Choroid plexus epithelial cell (primary cell): ENCODE measurements at regions not wholly inside any gene's neighbourhood (a gene's known extent, or its start where the extent isn't known, plus 50 kb on each side); places are given as distances from the start of the nearest gene placed in this dataset.

Experiments
- DNase-seq: peaks from one replicate; pipeline ENCODE4 v3.0.0-alpha.2; 2010; ENCODE audit warnings: low read depth
- H3K4me3 ChIP-seq: 2 replicates; pipeline ENCODE4 v1.5.1; 2011; ENCODE audit warnings: low read depth, mild to moderate bottlenecking, control low read depth, low read length, moderate library complexity
- CTCF ChIP-seq: conservative IDR thresholded peaks from 2 replicates; pipeline ENCODE4 v1.5.1; 2011; ENCODE audit warnings: low read depth, mild to moderate bottlenecking, control low read depth, inconsistent platforms, low read length, moderate library complexity

- DNase-seq: no peak
- no peak for TF ChIP-seq CTCF
- no peak overlapping the region for H3K4me3 ChIP-seq
Measured at GRCh38 chr11:80914311-80914710, 1473.5 kb upstream of the TENM4 start.

- DNase-seq: no peak
- no peak overlapping the region for H3K4me3 ChIP-seq
- TF ChIP-seq CTCF: no peak
Measured at GRCh38 chr11:80911666-80912065, 1470.8 kb upstream of the TENM4 start.

GRCh38 chr11:80900265-80900664, 1459.4 kb upstream of the TENM4 start:
- no peak for DNase-seq
- no peak overlapping the region for H3K4me3 ChIP-seq
- TF ChIP-seq CTCF: no peak

GRCh38 chr11:80899381-80899780, 1458.6 kb upstream of the TENM4 start:
- no peak for TF ChIP-seq CTCF
- peak; percentile 61 for DNase-seq
- no peak overlapping the region for H3K4me3 ChIP-seq

- no peak overlapping the region for H3K4me3 ChIP-seq
- TF ChIP-seq CTCF: no peak
- no peak for DNase-seq
Measured at GRCh38 chr11:80898910-80899309, 1458.1 kb upstream of the TENM4 start.

- TF ChIP-seq CTCF: no peak
- no peak overlapping the region for H3K4me3 ChIP-seq
- no peak for DNase-seq
Measured at GRCh38 chr11:80886684-80887083, 1445.9 kb upstream of the TENM4 start.

GRCh38 chr11:80873310-80873999, 1432.6 kb upstream of the TENM4 start:
- no peak overlapping the region for H3K4me3 ChIP-seq
- peak; percentile 30 for DNase-seq
- no peak for TF ChIP-seq CTCF
